ENCODE measurements at regions not wholly inside any gene's neighbourhood (a gene's known extent, or its start where the extent isn't known, plus 50 kb on each side); places are given as distances from the start of the nearest gene placed in this dataset.
A peak's percentile ranks its signal among the peaks of the same experiment; 100 is the strongest.

GRCh38 chr11:8822469-8822868 lies 88.5 kb upstream of the AKIP1 start:
- Histone ChIP-seq H2AFZ (ENCODE audit: low read depth, low read length) (no peak overlapping the region), H3K4me2 (ENCODE audit: low read length, poor library complexity, severe bottlenecking) (no peak overlapping the region), H2BK120ac (ENCODE audit: low read depth, low read length) (no peak overlapping the region), H3K27me3 (ENCODE audit: control insufficient read depth in 1 of 2, insufficient read depth in 1 of 2, low read length in 2 of 2) (no peaks in the 10 kb centered on the region), H3K18ac (ENCODE audit: low read depth in 1 of 2, low read length in 2 of 2) (no peak overlapping the region), H2BK12ac (ENCODE audit: low read length in 2 of 2) (no peak overlapping the region), H3K79me1 (replicated peaks; ENCODE audit: low read length, poor library complexity, severe bottlenecking) (peaks cover 8% of the 10 kb centered on the region), H3K4me3 (ENCODE audit: insufficient read depth in 1 of 2, low read depth in 1 of 2, low read length in 2 of 2) (no peak overlapping the region), H3K4ac (ENCODE audit: low read depth in 1 of 2, low read length in 2 of 2) (no peak overlapping the region), H2BK15ac (ENCODE audit: low read depth, poor library complexity, severe bottlenecking) (no peak overlapping the region), H3K36me3 (ENCODE audit: control insufficient read depth in 1 of 2, insufficient read depth in 2 of 2, low read depth in 1 of 2, low read length in 2 of 2) (peaks cover 0 to 3% of the 10 kb centered on the region in 2 experiments), H2AK5ac (ENCODE audit: low read length, severe bottlenecking) (no peak overlapping the region), H2BK5ac (ENCODE audit: low read depth, low read length, poor library complexity, severe bottlenecking) (no peak overlapping the region), H3K23ac (ENCODE audit: low read length in 2 of 2) (no peak overlapping the region), H3K9ac (ENCODE audit: low read length) (no peak overlapping the region), H4K8ac (ENCODE audit: low read length) (no peak overlapping the region), H3K27ac (ENCODE audit: low read length, poor library complexity, severe bottlenecking) (no peak overlapping the region), H3K4me1 (ENCODE audit: control insufficient read depth, insufficient read depth, low read depth, low read length) (peaks cover 2% of the 10 kb centered on the region), H3K9me3 (ENCODE audit: control insufficient read depth, low read length) (no peaks in the 10 kb centered on the region), H4K91ac (ENCODE audit: low read length) (no peak overlapping the region), H3K14ac (ENCODE audit: low read length in 2 of 2) (no peak overlapping the region)
- WGBS, result 80% methylated on average over 6 of the region's 6 CpGs
- no peak for DNase-seq

DNA sequence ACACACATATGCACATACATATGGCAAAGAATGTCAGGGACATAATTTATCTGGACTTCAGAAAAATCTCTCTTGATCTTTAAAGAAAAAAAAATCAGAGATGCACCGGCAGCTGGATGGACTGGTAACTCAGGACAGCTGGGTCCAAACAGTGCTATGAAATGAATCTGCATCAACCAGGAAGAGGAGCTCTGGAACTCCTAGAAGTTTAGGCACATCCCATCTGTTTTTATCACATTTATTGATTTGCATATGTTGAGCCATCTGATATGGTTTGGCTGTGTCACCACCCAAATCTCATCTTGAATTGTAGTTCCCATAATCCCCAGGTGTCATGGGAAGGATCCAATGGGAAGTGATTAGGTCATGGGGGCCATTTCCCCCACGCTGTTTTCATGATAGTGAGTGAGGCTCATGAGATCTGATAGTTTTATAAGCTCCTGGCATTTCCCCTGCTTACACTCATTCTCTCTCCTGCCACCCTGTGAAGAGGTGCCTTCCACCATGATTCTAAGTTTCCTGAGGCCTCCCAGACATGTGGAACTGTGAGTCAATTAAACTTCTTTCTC lies 87.7 kb upstream of the AKIP1 start:
- H3K9ac ChIP-seq (ENCODE audit: low read length), result no peak overlapping the region
- no peak overlapping the region for H3K4ac ChIP-seq (ENCODE audit: low read depth in 1 of 2, low read length in 2 of 2)
- H2AK5ac ChIP-seq (ENCODE audit: low read length, severe bottlenecking), result no peak overlapping the region
- H3K79me1 ChIP-seq (replicated peaks; ENCODE audit: low read length, poor library complexity, severe bottlenecking), result peaks cover 10% of the 10 kb centered on the region
- no peak overlapping the region for H3K18ac ChIP-seq (ENCODE audit: low read depth in 1 of 2, low read length in 2 of 2)
- no peak overlapping the region for H2AFZ ChIP-seq (ENCODE audit: low read depth, low read length)
- peaks cover 2% of the 10 kb centered on the region for H3K4me1 ChIP-seq (ENCODE audit: control insufficient read depth, insufficient read depth, low read depth, low read length)
- H4K8ac ChIP-seq (ENCODE audit: low read length), result no peak overlapping the region
- DNase-seq, result no peak
- no peak overlapping the region for H3K4me3 ChIP-seq (ENCODE audit: insufficient read depth in 1 of 2, low read depth in 1 of 2, low read length in 2 of 2)
- no peak overlapping the region for H3K27ac ChIP-seq (ENCODE audit: low read length, poor library complexity, severe bottlenecking)
- no peak overlapping the region for H2BK120ac ChIP-seq (ENCODE audit: low read depth, low read length)
- no peaks in the 10 kb centered on the region for H3K9me3 ChIP-seq (ENCODE audit: control insufficient read depth, low read length)
- no peak overlapping the region for H2BK12ac ChIP-seq (ENCODE audit: low read length in 2 of 2)
- no peak overlapping the region for H3K14ac ChIP-seq (ENCODE audit: low read length in 2 of 2)
- H3K23ac ChIP-seq (ENCODE audit: low read length in 2 of 2), result no peak overlapping the region
- H2BK15ac ChIP-seq (ENCODE audit: low read depth, poor library complexity, severe bottlenecking), result no peak overlapping the region
- H2BK5ac ChIP-seq (ENCODE audit: low read depth, low read length, poor library complexity, severe bottlenecking), result no peak overlapping the region
- peaks cover 4 to 11% of the 10 kb centered on the region in 2 experiments for H3K36me3 ChIP-seq (ENCODE audit: control insufficient read depth in 1 of 2, insufficient read depth in 2 of 2, low read depth in 1 of 2, low read length in 2 of 2)
- 67% methylated on average over 1 of the region's 2 CpGs for WGBS
- H3K4me2 ChIP-seq (ENCODE audit: low read length, poor library complexity, severe bottlenecking), result no peak overlapping the region
- no peaks in the 10 kb centered on the region for H3K27me3 ChIP-seq (ENCODE audit: control insufficient read depth in 1 of 2, insufficient read depth in 1 of 2, low read length in 2 of 2)
- no peak overlapping the region for H4K91ac ChIP-seq (ENCODE audit: low read length)

GRCh38 chr11:8826139-8826786 lies 84.7 kb upstream of the AKIP1 start:
- Histone ChIP-seq H3K4me2 (ENCODE audit: low read length, poor library complexity, severe bottlenecking) (no peak overlapping the region), H4K91ac (ENCODE audit: low read length) (no peak overlapping the region), H3K14ac (ENCODE audit: low read length in 2 of 2) (no peak overlapping the region), H2AFZ (ENCODE audit: low read depth, low read length) (no peak overlapping the region), H3K23ac (ENCODE audit: low read length in 2 of 2) (no peak overlapping the region), H3K4ac (ENCODE audit: low read depth in 1 of 2, low read length in 2 of 2) (peak overlapping the region in 1 of 2 experiments; percentile 51), H2BK12ac (ENCODE audit: low read length in 2 of 2) (peak overlapping the region in 1 of 2 experiments; percentile 43), H3K4me3 (ENCODE audit: insufficient read depth in 1 of 2, low read depth in 1 of 2, low read length in 2 of 2) (no peak overlapping the region), H2AK5ac (ENCODE audit: low read length, severe bottlenecking) (no peak overlapping the region), H2BK5ac (ENCODE audit: low read depth, low read length, poor library complexity, severe bottlenecking) (peak overlapping the region; percentile 3), H3K9me3 (ENCODE audit: control insufficient read depth, low read length) (no peaks in the 10 kb centered on the region), H3K79me1 (replicated peaks; ENCODE audit: low read length, poor library complexity, severe bottlenecking) (peaks cover 18% of the 10 kb centered on the region), H3K18ac (ENCODE audit: low read depth in 1 of 2, low read length in 2 of 2) (peak overlapping the region in 1 of 2 experiments; percentile 70), H3K9ac (ENCODE audit: low read length) (no peak overlapping the region), H3K27ac (ENCODE audit: low read length, poor library complexity, severe bottlenecking) (peak overlapping the region; percentile 81), H2BK15ac (ENCODE audit: low read depth, poor library complexity, severe bottlenecking) (no peak overlapping the region), H3K27me3 (ENCODE audit: control insufficient read depth in 1 of 2, insufficient read depth in 1 of 2, low read length in 2 of 2) (no peaks in the 10 kb centered on the region), H2BK120ac (ENCODE audit: low read depth, low read length) (no peak overlapping the region), H4K8ac (ENCODE audit: low read length) (no peak overlapping the region), H3K36me3 (ENCODE audit: control insufficient read depth in 1 of 2, insufficient read depth in 2 of 2, low read depth in 1 of 2, low read length in 2 of 2) (peaks cover 13 to 25% of the 10 kb centered on the region in 2 experiments), H3K4me1 (ENCODE audit: control insufficient read depth, insufficient read depth, low read depth, low read length) (peaks cover 6% of the 10 kb centered on the region)
- DNase-seq, result peak; percentile 93
- 8% methylated on average over 6 of the region's 6 CpGs for WGBS

GRCh38 chr11:8826901-8827560 lies 84.0 kb upstream of the AKIP1 start:
- Histone ChIP-seq H3K79me1 (replicated peaks; ENCODE audit: low read length, poor library complexity, severe bottlenecking) (peaks cover 24% of the 10 kb centered on the region), H3K4me1 (ENCODE audit: control insufficient read depth, insufficient read depth, low read depth, low read length) (peaks cover 12% of the 10 kb centered on the region), H4K91ac (ENCODE audit: low read length) (peak overlapping the region; percentile 65), H2BK5ac (ENCODE audit: low read depth, low read length, poor library complexity, severe bottlenecking) (peak overlapping the region; percentile 3), H3K9me3 (ENCODE audit: control insufficient read depth, low read length) (no peaks in the 10 kb centered on the region), H3K18ac (ENCODE audit: low read depth in 1 of 2, low read length in 2 of 2) (peak overlapping the region; percentile 69 to 70), H3K27me3 (ENCODE audit: control insufficient read depth in 1 of 2, insufficient read depth in 1 of 2, low read length in 2 of 2) (no peaks in the 10 kb centered on the region), H4K8ac (ENCODE audit: low read length) (peak overlapping the region; percentile 47), H2AK5ac (ENCODE audit: low read length, severe bottlenecking) (peak overlapping the region; percentile 75), H3K27ac (ENCODE audit: low read length, poor library complexity, severe bottlenecking) (peak overlapping the region; percentile 81), H3K23ac (ENCODE audit: low read length in 2 of 2) (no peak overlapping the region), H2BK15ac (ENCODE audit: low read depth, poor library complexity, severe bottlenecking) (peak overlapping the region; percentile 2), H3K9ac (ENCODE audit: low read length) (no peak overlapping the region), H2AFZ (ENCODE audit: low read depth, low read length) (no peak overlapping the region), H2BK120ac (ENCODE audit: low read depth, low read length) (peak overlapping the region; percentile 85), H2BK12ac (ENCODE audit: low read length in 2 of 2) (peak overlapping the region; percentile 69 to 93), H3K4ac (ENCODE audit: low read depth in 1 of 2, low read length in 2 of 2) (peak overlapping the region; percentile 50 to 74), H3K14ac (ENCODE audit: low read length in 2 of 2) (peak overlapping the region in 1 of 2 experiments; percentile 49), H3K36me3 (ENCODE audit: control insufficient read depth in 1 of 2, insufficient read depth in 2 of 2, low read depth in 1 of 2, low read length in 2 of 2) (peaks cover 13 to 25% of the 10 kb centered on the region in 2 experiments), H3K4me2 (ENCODE audit: low read length, poor library complexity, severe bottlenecking) (no peak overlapping the region), H3K4me3 (ENCODE audit: insufficient read depth in 1 of 2, low read depth in 1 of 2, low read length in 2 of 2) (no peak overlapping the region)
- DNase-seq, result peak; percentile 65
- 58% methylated on average over 6 of the region's 6 CpGs for WGBS
